Tibial artery (tissue), 4 donors: ENCODE measurements at regions not wholly inside any gene's neighbourhood (a gene's known extent, or its start where the extent isn't known, plus 50 kb on each side); places are given as distances from the start of the nearest gene placed in this dataset.

Experiments
- DNase-seq, 2 donors: peaks; one replicate each; pipeline ENCODE4 v3.0.0-alpha.2; 2019
- H3K27ac ChIP-seq, 2 donors: fragments of 200-600 bp; sonication (generic) in 1 of 2; 1 replicate in 1 of 2; 2 replicates in 1 of 2; pipeline ENCODE4 v1.5.1; 2018 to 2019; ENCODE audit warnings: mild to moderate bottlenecking in 1 of 2
- H3K27me3 ChIP-seq, 2 donors: fragments of 200-600 bp; sonication (generic) in 1 of 2; one replicate each; pipeline versions ENCODE4 v1.5.1 to v1.6.0; 2016 to 2019
- H3K36me3 ChIP-seq, 3 donors: fragments of 200-600 bp; sonication (generic) in 2 of 3; one replicate each; pipeline ENCODE4 v1.5.1; 2016 to 2019; ENCODE audit warnings: mild to moderate bottlenecking in 2 of 3
- H3K4me1 ChIP-seq, 4 donors: fragments of 200-600 bp; sonication (generic) in 2 of 4; 1 replicate in 3 of 4; 2 replicates in 1 of 4; pipeline ENCODE4 v1.5.1; 2016 to 2019
- H3K4me3 ChIP-seq, 2 donors: fragments of 200-600 bp; sonication (generic) in 1 of 2; 1 replicate in 1 of 2; 2 replicates in 1 of 2; pipeline ENCODE4 v1.5.1; 2018 to 2019; ENCODE audit warnings: mild to moderate bottlenecking in 2 of 2
- H3K9me3 ChIP-seq, 3 donors: fragments of 200-600 bp; sonication (generic) in 1 of 3; one replicate each; pipeline ENCODE4 v1.5.1; 2016 to 2019
- intact Hi-C: fragments of 100-400 bp; cut with DNase I; formaldehyde crosslinking; loops from one replicate; pipeline ENCODE4 v1.15.0; 2023; ENCODE audit warnings: low total_unique reads
- TF ChIP-seq, protein P1 (sequence below), 2 experiments: fragments of 200-600 bp in 1 of 2; fragments of 450-650 bp in 1 of 2; IDR thresholded peaks; one replicate each; pipeline ENCODE4 v1.5.1; 2017 to 2019; ENCODE audit warnings: antibody characterized with exemption in 2 of 2, mild to moderate bottlenecking in 1 of 2, moderate library complexity in 1 of 2

GRCh38 chr13:88384542-88384941, 713.4 kb downstream of the SLITRK5 start:
- TF ChIP-seq, protein P1, sequence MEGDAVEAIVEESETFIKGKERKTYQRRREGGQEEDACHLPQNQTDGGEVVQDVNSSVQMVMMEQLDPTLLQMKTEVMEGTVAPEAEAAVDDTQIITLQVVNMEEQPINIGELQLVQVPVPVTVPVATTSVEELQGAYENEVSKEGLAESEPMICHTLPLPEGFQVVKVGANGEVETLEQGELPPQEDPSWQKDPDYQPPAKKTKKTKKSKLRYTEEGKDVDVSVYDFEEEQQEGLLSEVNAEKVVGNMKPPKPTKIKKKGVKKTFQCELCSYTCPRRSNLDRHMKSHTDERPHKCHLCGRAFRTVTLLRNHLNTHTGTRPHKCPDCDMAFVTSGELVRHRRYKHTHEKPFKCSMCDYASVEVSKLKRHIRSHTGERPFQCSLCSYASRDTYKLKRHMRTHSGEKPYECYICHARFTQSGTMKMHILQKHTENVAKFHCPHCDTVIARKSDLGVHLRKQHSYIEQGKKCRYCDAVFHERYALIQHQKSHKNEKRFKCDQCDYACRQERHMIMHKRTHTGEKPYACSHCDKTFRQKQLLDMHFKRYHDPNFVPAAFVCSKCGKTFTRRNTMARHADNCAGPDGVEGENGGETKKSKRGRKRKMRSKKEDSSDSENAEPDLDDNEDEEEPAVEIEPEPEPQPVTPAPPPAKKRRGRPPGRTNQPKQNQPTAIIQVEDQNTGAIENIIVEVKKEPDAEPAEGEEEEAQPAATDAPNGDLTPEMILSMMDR (IDR thresholded peaks at IDR 0.05) = no peak
- intact Hi-C loops = no loop called here
- Histone ChIP-seq H3K9me3 (no peaks in the 10 kb centered on the region), H3K27me3 (no peaks in the 10 kb centered on the region), H3K4me1 (no peaks in the 10 kb centered on the region), H3K27ac (no peak overlapping the region), H3K36me3 (no peaks in the 10 kb centered on the region), H3K4me3 (no peak overlapping the region)
- no peak for DNase-seq

GRCh38 chr13:88395804-88396203, 724.6 kb downstream of the SLITRK5 start:
- no peak for DNase-seq
- TF ChIP-seq, protein P1 (IDR thresholded peaks at IDR 0.05) = no peak
- Histone ChIP-seq H3K27ac (no peak overlapping the region), H3K36me3 (no peaks in the 10 kb centered on the region), H3K27me3 (no peaks in the 10 kb centered on the region), H3K9me3 (no peaks in the 10 kb centered on the region), H3K4me3 (no peak overlapping the region), H3K4me1 (no peaks in the 10 kb centered on the region)
- intact Hi-C loops = no loop called here

GRCh38 chr13:88411696-88412095, 740.5 kb downstream of the SLITRK5 start:
- no peak for DNase-seq
- intact Hi-C loops = no loop called here
- H3K27me3 ChIP-seq = no peaks in the 10 kb centered on the region
- no peaks in the 10 kb centered on the region for H3K36me3 ChIP-seq
- no peak overlapping the region for H3K27ac ChIP-seq
- H3K4me3 ChIP-seq = no peak overlapping the region
- H3K4me1 ChIP-seq = no peaks in the 10 kb centered on the region
- no peaks in the 10 kb centered on the region for H3K9me3 ChIP-seq
- TF ChIP-seq, protein P1 (IDR thresholded peaks at IDR 0.05) = no peak

GRCh38 chr13:88417801-88418200, 746.6 kb downstream of the SLITRK5 start:
- Histone ChIP-seq H3K27ac (no peak overlapping the region), H3K9me3 (no peaks in the 10 kb centered on the region), H3K27me3 (no peaks in the 10 kb centered on the region), H3K4me1 (no peaks in the 10 kb centered on the region), H3K4me3 (no peak overlapping the region), H3K36me3 (no peaks in the 10 kb centered on the region)
- intact Hi-C loops = no loop called here
- DNase-seq = no peak
- TF ChIP-seq, protein P1 (IDR thresholded peaks at IDR 0.05) = no peak

GRCh38 chr13:88424463-88424862, 753.3 kb downstream of the SLITRK5 start:
- Histone ChIP-seq H3K4me3 (no peak overlapping the region), H3K27ac (no peak overlapping the region), H3K27me3 (no peaks in the 10 kb centered on the region), H3K9me3 (peaks cover 0 to 7% (median 0%) of the 10 kb centered on the region in 3 donors), H3K36me3 (no peaks in the 10 kb centered on the region), H3K4me1 (no peaks in the 10 kb centered on the region)
- TF ChIP-seq, protein P1 (IDR thresholded peaks at IDR 0.05) = no peak
- DNase-seq = no peak
- intact Hi-C loops = no loop called here

- Histone ChIP-seq H3K4me1 (no peaks in the 10 kb centered on the region), H3K27ac (no peak overlapping the region), H3K27me3 (no peaks in the 10 kb centered on the region), H3K4me3 (no peak overlapping the region), H3K36me3 (no peaks in the 10 kb centered on the region), H3K9me3 (peaks cover 0 to 7% (median 0%) of the 10 kb centered on the region in 3 donors)
- DNase-seq = no peak
- TF ChIP-seq, protein P1 (IDR thresholded peaks at IDR 0.05) = no peak
- intact Hi-C loops = no loop called here
These were observed 755.5 kb downstream of the SLITRK5 start for GRCh38 chr13:88426661-88427060.
